HCT116 (cell line): ENCODE measurements at regions not wholly inside any gene's neighbourhood (a gene's known extent, or its start where the extent isn't known, plus 50 kb on each side); places are given as distances from the start of the nearest gene placed in this dataset.

Experiments
- ATAC-seq: fragments of 200-7000 bp; cut with Tn5 transposase; 2 replicates; pipeline ENCODE4 v1.9.1; 2020; ENCODE audit warnings: mild to moderate bottlenecking, moderate library complexity
- BruUV-seq: library from RNA; stranded (reverse); fragments of 400-500 nt; replicated peaks from 2 replicates; lab custom pipeline; 2021; lab: Mats Ljungman, UMichigan
- CTCF ChIA-PET: fragments of 300-600 bp; sonication (Branson Sonifier 250); formaldehyde crosslinking; loops from one replicate; lab custom pipeline; 2021; ENCODE audit warnings: antibody characterized with exemption; lab: Charles Lee
- POLR2A ChIA-PET: fragments of 300-600, 350-600 bp; sonication (Branson Sonifier 250); formaldehyde crosslinking; loops from one replicate; lab custom pipeline; 2021; ENCODE audit warnings: antibody characterized with exemption; lab: Charles Lee
- RAD21 ChIA-PET, 2 experiments: fragments of 300-600 bp; sonication (Branson Sonifier 250); formaldehyde crosslinking; loops; one replicate each; lab custom pipeline; 2023; ENCODE audit warnings: low total read pairs in 2 of 2; ENCODE audit not compliant: uncharacterized antibody in 2 of 2, unreplicated experiment in 2 of 2, low non-redundant PET in 1 of 2; lab: Charles Lee
- DNase-seq: peaks from one replicate; pipeline ENCODE4 v3.0.0-alpha.2; 2010; ENCODE audit warnings: low read depth, low spot score
- H2AFZ ChIP-seq: fragments of 200-600 bp; shearing (Covaris generic), sonication (generic); 2 replicates; pipeline ENCODE4 v1.6.1; 2017; ENCODE audit warnings: low read depth, mixed run types, mixed read lengths, antibody characterized with exemption, low read length; ENCODE audit not compliant: poor library complexity, severe bottlenecking
- H3K27ac ChIP-seq: 2 replicates; pipeline ENCODE4 v1.5.1; 2012; ENCODE audit warnings: low read depth, low read length
- H3K27me3 ChIP-seq: fragments of 200-600 bp; sonication (generic); 2 replicates; pipeline ENCODE4 v1.6.1; 2016; ENCODE audit warnings: mixed run types, low read length, mixed read lengths; ENCODE audit not compliant: insufficient read depth
- H3K36me3 ChIP-seq, 2 experiments: fragments of 200-500 bp in 1 of 2; fragments of 200-600 bp in 1 of 2; sonication (Bioruptor generic) in 1 of 2; sonication (generic) in 1 of 2; 2 replicates each; pipeline versions ENCODE4 v1.5.1 to v1.6.1; 2014 to 2016; ENCODE audit warnings: low read length in 2 of 2, inconsistent platforms in 1 of 2, mixed read lengths in 1 of 2, mixed run types in 1 of 2; ENCODE audit not compliant: insufficient read depth in 2 of 2, control insufficient read depth in 1 of 2
- H3K4me1 ChIP-seq, 2 experiments: fragments of 200-600 bp in 1 of 2; sonication (generic) in 1 of 2; 2 replicates each; pipeline versions ENCODE4 v1.5.1 to v1.6.1; 2012 to 2017; ENCODE audit warnings: low read length in 2 of 2, inconsistent platforms in 1 of 2, mild to moderate bottlenecking in 1 of 2, mixed read lengths in 1 of 2, mixed run types in 1 of 2, moderate library complexity in 1 of 2; ENCODE audit not compliant: insufficient read depth in 2 of 2, control insufficient read depth in 1 of 2
- H3K4me2 ChIP-seq: fragments of 200-600 bp; sonication (generic); 2 replicates; pipeline ENCODE4 v1.6.1; 2017; ENCODE audit warnings: mixed run types, low read length, mixed read lengths
- H3K4me3 ChIP-seq, 2 experiments: fragments of 200-600 bp in 1 of 2; sonication (generic) in 1 of 2; replicated peaks in 1 of 2; 2 replicates each; pipeline ENCODE4 v1.5.1; 2011 to 2016; ENCODE audit warnings: low read length in 2 of 2, control low read depth in 1 of 2, low read depth in 1 of 2, mild to moderate bottlenecking in 1 of 2, mixed read lengths in 1 of 2, mixed run types in 1 of 2
- H3K79me2 ChIP-seq: fragments of 200-600 bp; sonication (generic); 2 replicates; pipeline ENCODE4 v1.6.1; 2017; ENCODE audit warnings: mild to moderate bottlenecking, mixed run types, low read length, moderate library complexity, mixed read lengths; ENCODE audit not compliant: insufficient read depth
- H3K9ac ChIP-seq: fragments of 200-600 bp; sonication (generic); 2 replicates; pipeline ENCODE4 v1.6.1; 2016; ENCODE audit warnings: low read length, mixed read lengths
- H3K9me2 ChIP-seq: fragments of 200-600 bp; sonication (generic), shearing (Covaris generic); 2 replicates; pipeline ENCODE4 v1.6.1; 2017; ENCODE audit warnings: mixed run types, mild to moderate bottlenecking, moderate library complexity; ENCODE audit not compliant: insufficient read depth
- H3K9me3 ChIP-seq, 2 experiments: fragments of 200-500 bp in 1 of 2; fragments of 200-600 bp in 1 of 2; sonication (Bioruptor generic) in 1 of 2; sonication (generic) in 1 of 2; 2 replicates each; pipeline ENCODE4 v1.6.1; 2014 to 2017; ENCODE audit warnings: low read length in 2 of 2, mixed read lengths in 2 of 2, inconsistent platforms in 1 of 2, low read depth in 1 of 2, mild to moderate bottlenecking in 1 of 2, mixed run types in 1 of 2, moderate library complexity in 1 of 2; ENCODE audit not compliant: control insufficient read depth in 1 of 2, insufficient read depth in 1 of 2
- H4K20me1 ChIP-seq: fragments of 200-600 bp; sonication (generic), shearing (Covaris generic); 2 replicates; pipeline ENCODE4 v1.6.1; 2017; ENCODE audit warnings: mixed run types, mild to moderate bottlenecking, moderate library complexity; ENCODE audit not compliant: insufficient read depth
- CEBPB ChIP-seq: IDR thresholded peaks from 2 replicates; pipeline ENCODE4 v1.6.1; 2012; ENCODE audit warnings: low read depth
- FOSL1 ChIP-seq: IDR thresholded peaks from 2 replicates; pipeline ENCODE4 v1.6.1; 2012; ENCODE audit warnings: low read depth
- SP1 ChIP-seq: IDR thresholded peaks from 2 replicates; pipeline ENCODE4 v1.6.1; 2012; ENCODE audit warnings: low read depth
- TCF7L2 ChIP-seq: IDR thresholded peaks from 2 replicates; pipeline ENCODE4 v1.7.0; 2011; ENCODE audit warnings: borderline replicate concordance, inconsistent platforms; ENCODE audit not compliant: insufficient read depth, insufficient read length; ENCODE audit errors: extremely low read depth
- ZFX ChIP-seq: fragments of 450-650 bp; IDR thresholded peaks from 2 replicates; pipeline ENCODE4 v1.6.1; 2017
- ZNF274 ChIP-seq: fragments of 200-500 bp; sonication (Bioruptor generic); IDR thresholded peaks from 2 replicates; pipeline ENCODE4 v1.6.1; 2014; ENCODE audit warnings: mild to moderate bottlenecking, low read depth, low read length, inconsistent platforms
- intact Hi-C: fragments of 100-400 bp; cut with micrococcal nuclease; formaldehyde crosslinking; loops from 2 replicates; pipeline ENCODE4 v1.10.0; 2022
- TF ChIP-seq, protein P1 (sequence below): IDR thresholded peaks from 2 replicates; pipeline ENCODE4 v1.6.1; 2012
- TF ChIP-seq, protein P2 (sequence below): IDR thresholded peaks from 2 replicates; pipeline ENCODE4 v1.6.1; 2012
- TF ChIP-seq, protein P3 (sequence below): IDR thresholded peaks from 2 replicates; pipeline ENCODE4 v1.6.1; 2012; ENCODE audit warnings: low read depth

DNA sequence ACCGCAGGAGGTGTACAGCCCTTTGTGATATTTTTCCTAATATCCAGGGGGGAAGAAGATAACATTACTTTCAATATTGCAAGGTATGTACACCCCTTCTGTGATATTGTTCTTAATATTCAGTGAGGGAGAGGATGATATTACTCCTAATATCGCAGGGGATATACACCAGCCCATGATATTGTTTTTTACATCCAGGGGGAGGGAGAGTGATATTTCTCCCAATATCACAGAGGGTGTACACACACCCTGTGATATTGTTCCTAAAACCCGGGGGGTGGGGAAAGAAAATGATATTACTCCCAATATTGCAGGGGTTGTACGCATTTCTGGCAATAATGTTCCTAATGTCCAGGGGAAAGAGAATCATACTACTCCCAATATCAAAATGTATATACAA, 58.0 kb upstream of the SLC25A48 start:
- H3K9me3 ChIP-seq, result no peaks in the 10 kb centered on the region
- POLR2A ChIA-PET, result no interaction called here
- H3K4me3 ChIP-seq, result no peak overlapping the region
- BruUV-seq, result no TSS peak
- H3K4me2 ChIP-seq, result no peak overlapping the region
- CTCF ChIA-PET, result no interaction called here
- ATAC-seq, result no peak
- no peak for TF ChIP-seq CEBPB
- no peak for TF ChIP-seq ZNF274
- TF ChIP-seq, protein P1, sequence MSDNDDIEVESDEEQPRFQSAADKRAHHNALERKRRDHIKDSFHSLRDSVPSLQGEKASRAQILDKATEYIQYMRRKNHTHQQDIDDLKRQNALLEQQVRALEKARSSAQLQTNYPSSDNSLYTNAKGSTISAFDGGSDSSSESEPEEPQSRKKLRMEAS, result no peak
- no peak for TF ChIP-seq ZFX
- no peak for TF ChIP-seq FOSL1
- no peak for TF ChIP-seq SP1
- TF ChIP-seq TCF7L2, result no peak
- TF ChIP-seq, protein P2, sequence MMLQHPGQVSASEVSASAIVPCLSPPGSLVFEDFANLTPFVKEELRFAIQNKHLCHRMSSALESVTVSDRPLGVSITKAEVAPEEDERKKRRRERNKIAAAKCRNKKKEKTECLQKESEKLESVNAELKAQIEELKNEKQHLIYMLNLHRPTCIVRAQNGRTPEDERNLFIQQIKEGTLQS, result no peak
- TF ChIP-seq, protein P3, sequence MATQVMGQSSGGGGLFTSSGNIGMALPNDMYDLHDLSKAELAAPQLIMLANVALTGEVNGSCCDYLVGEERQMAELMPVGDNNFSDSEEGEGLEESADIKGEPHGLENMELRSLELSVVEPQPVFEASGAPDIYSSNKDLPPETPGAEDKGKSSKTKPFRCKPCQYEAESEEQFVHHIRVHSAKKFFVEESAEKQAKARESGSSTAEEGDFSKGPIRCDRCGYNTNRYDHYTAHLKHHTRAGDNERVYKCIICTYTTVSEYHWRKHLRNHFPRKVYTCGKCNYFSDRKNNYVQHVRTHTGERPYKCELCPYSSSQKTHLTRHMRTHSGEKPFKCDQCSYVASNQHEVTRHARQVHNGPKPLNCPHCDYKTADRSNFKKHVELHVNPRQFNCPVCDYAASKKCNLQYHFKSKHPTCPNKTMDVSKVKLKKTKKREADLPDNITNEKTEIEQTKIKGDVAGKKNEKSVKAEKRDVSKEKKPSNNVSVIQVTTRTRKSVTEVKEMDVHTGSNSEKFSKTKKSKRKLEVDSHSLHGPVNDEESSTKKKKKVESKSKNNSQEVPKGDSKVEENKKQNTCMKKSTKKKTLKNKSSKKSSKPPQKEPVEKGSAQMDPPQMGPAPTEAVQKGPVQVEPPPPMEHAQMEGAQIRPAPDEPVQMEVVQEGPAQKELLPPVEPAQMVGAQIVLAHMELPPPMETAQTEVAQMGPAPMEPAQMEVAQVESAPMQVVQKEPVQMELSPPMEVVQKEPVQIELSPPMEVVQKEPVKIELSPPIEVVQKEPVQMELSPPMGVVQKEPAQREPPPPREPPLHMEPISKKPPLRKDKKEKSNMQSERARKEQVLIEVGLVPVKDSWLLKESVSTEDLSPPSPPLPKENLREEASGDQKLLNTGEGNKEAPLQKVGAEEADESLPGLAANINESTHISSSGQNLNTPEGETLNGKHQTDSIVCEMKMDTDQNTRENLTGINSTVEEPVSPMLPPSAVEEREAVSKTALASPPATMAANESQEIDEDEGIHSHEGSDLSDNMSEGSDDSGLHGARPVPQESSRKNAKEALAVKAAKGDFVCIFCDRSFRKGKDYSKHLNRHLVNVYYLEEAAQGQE, result no peak
- TF ChIP-seq, all 23 proteins: peak for 0
- DNase-seq, result no peak
- Histone ChIP-seq H3K9ac (no peak overlapping the region), H4K20me1 (no peaks in the 10 kb centered on the region), H3K36me3 (no peaks in the 10 kb centered on the region), H3K27ac (no peak overlapping the region), H3K9me2 (no peaks in the 10 kb centered on the region), H2AFZ (no peak overlapping the region), H3K4me1 (no peaks in the 10 kb centered on the region), H3K79me2 (no peaks in the 10 kb centered on the region), H3K27me3 (peaks cover 39% of the 10 kb centered on the region)
- intact Hi-C loops, result no loop called here
- RAD21 ChIA-PET, result no interaction called here
